GM21723 (cell line): ENCODE measurements at regions not wholly inside any gene's neighbourhood (a gene's known extent, or its start where the extent isn't known, plus 50 kb on each side); places are given as distances from the start of the nearest gene placed in this dataset.

Experiments used
- ATAC-seq: cut with Tn5 transposase; IDR thresholded peaks from one replicate; pipeline ENCODE4 v1.9.1; 2021; ENCODE audit warnings: mild to moderate bottlenecking, moderate library complexity; ENCODE audit not compliant: unreplicated experiment

DNA sequence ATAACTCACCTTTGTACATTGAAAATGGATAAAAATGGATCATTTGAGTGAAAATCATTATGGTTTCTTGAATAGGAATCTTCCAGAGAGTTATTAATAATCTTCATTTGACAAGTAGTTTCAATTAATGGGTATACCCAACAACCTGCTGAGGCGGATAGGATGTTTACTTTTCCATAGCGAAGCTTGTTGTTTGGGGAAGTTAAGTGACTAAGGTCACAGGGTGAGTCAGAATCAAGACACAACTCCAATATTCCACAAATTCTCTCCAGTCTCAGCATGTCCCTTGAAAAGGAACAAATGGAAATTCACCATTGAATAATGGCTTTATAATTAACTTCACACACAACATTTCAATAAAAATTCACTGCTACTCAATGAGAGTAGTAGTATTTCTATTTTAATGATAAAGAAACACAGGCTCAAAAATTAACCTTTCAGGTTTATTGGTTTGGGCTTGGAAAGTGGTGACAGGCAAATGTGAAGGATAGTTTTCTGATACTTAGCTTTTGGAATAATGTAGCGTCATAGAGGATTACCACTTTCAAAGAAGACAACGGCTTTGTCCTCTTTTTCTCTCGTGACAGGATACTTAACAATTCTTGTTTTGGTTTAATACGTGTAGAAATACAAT lies 211.3 kb downstream of the GPD2 start:
- ATAC-seq: no peak

DNA sequence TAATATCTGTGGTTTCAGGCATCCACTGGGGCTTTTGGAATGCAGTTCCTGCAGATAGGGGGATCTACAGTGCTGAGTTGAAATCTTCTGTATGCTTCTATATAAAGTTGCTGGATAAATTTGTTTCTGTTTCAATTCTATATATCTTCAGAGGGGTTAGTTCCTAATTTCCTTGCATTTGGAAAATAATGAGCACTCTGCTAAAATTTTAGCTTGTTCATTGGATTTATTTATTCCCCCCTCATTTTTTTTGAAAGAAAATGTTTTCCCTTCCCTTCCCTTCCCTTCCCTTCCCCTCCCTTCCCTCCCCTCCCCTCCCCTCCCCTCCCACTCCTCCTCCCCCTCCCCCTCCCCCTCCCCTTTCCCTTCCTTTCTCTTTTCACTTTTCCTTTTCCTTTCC lies 212.3 kb downstream of the GPD2 start:
- ATAC-seq: no peak

DNA sequence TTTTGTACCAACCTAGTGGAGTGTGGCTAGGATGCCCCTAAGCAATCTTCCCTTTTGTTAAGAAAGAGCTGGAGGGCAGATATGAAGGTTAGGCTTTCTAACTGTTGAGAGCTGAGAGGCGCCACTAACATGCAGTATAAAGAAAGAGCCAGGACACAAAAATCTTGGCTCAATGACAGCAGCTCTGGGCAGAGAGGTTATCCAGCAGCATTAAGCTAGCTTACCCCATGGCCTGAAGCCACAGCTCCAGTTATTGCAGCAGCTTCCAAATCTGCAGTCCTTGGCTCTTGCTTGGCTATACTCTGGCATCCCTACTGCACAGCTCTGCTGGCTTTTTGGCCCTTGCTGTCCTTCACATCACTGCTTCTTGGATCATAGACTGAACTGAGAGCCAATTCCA lies 213.4 kb downstream of the GPD2 start:
- no peak for ATAC-seq

DNA sequence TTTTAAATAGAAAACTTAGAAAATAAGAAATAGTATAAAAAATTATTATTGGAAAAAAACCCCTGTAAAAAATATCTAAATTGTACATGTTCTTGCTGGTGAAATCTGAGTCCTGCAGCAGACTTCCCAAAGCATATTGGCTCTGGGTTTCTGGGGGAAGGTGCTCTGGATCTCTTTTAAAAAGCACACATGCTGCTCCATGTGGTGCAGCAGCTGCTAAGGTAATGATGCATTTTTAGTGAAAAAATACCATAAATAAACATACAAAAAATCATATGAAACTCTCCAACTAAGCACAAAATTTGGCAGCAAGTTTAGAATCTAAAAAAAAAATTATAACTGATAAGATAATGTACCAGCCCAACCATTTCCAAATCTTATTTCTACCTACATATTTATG lies 216.5 kb downstream of the GPD2 start:
- no peak for ATAC-seq

DNA sequence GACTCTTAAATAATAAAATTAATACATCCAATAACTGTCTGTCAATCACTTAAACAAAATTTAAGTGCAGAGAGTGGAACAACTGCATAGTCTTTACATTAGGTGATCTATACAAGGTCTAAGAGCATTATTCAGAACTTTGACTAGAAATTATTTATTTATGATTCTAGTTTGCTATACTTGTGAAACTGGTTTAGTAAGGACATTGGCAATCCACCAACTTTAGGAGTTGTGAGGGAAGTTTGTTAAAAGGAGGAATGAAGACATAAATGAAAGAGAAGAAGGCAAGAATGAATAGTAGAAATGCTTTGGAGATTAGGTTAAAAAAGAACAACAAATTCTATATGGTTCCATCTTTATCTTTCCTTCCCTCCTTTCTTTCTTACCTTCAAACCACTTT lies 217.5 kb downstream of the GPD2 start:
- ATAC-seq: no peak

DNA sequence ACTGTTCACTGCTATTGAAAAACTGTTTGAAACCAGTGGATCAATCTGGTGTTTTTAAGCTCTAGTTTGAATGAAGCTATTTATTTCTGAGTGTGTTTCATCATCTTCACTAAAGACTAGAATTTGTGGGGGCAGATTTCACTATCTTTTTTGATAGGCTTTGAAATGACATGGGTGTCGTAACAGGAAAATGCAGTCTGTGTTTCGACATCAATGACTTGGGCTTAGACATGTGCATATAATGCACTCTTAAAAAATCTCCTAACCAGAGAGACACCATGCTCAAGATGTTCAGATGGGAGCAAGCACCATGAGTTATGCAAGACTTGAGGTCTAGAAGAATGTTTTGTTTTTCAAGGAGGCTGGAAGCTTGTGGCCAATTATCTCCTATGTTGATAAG lies 221.6 kb downstream of the GPD2 start:
- ATAC-seq: no peak

DNA sequence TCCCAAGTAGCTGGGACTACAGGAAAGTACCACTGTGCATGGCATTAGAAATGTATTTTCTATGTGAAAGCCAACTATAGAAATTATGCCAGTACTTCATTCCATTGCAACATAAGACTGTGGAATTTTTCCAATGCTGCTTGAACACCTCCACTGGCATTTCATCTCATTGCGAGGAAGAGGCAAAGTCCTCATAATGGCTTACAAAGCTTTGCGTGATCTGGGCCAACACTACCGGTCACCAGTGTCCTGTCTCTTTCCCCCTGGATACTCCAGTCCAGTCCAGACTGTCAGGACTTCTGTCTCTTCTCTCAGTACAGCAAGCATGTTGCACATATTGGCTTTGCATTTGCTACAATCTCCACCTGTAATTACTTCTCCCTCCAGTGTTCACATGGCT lies 223.5 kb downstream of the GPD2 start:
- ATAC-seq: no peak

DNA sequence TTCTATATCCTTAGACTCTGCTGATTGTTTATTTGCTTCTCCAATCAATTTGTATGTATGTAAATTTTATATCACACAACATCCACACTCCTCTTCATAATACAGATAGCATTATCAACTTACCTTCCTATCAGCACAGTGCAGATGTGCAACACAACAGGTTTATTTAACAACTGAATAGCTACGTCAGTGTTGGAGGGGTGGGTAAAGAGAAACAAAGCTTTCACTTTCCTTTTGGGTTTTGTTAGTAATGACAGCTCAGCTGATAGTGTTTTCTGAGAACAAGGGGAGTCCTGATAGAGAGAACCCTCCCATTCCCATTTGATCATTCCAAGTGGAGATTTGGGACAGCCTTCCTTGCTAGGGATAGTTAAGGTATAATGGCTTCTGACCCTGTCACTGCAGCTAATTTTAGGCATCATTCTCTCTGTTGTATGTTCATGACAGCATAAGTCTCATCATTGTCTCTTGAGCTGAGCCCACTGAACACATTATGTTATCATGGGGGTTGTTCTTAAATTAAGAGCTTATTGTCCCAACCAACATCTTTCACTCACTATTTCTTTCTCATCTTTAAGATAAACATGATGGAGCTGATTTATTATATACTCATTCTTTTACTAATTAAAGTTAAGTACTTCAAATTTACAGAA lies 227.7 kb downstream of the GPD2 start:
- peak; percentile 69 for ATAC-seq

DNA sequence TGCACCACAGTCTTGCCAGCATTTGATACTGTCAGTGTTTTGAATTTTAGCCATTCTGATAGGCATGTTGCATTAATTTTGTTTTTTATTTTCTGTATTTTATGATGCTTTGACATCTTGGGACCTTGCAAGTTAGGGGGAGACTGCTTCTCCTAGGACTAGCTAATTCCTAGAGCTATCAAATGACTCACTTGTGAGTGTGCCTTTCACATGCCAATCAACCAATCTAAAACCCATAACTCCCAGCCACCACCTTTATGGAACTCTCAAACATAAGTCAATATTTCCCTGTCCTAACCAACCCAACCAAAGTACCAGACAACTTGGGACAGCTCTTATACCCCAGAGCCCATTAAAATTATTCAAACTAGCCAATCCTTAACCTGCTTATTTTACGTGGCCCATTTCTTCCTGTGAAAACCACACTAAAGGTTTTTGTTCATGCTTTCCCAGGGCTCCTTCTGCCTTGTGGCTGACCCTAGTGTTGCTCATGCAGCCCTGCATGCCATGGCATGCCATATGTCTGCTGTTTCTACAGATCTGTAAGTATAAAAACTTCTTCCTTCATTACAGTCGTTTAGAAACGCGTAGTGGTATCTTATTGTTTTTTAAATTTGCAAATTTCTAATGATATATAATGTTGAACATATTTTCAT lies 230.1 kb downstream of the GPD2 start:
- ATAC-seq: no peak

DNA sequence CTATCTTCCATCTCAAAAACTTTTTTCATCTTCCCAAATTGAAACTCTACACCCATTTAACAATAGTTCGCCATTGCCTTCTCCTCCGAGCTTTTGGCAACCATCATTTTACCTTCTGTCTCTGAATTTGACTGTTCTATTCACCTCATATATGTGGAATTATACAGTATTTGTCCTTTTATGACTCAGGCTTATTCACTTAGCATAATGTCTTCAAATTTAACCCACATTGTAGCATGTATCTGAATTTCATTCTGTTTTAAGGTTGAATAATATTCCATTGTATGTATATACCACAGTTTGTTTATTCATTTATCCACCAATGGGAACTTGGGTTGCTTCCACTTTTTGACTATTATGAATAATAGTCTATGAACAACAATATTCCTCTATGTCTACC lies 233.9 kb downstream of the GPD2 start:
- ATAC-seq: no peak

DNA sequence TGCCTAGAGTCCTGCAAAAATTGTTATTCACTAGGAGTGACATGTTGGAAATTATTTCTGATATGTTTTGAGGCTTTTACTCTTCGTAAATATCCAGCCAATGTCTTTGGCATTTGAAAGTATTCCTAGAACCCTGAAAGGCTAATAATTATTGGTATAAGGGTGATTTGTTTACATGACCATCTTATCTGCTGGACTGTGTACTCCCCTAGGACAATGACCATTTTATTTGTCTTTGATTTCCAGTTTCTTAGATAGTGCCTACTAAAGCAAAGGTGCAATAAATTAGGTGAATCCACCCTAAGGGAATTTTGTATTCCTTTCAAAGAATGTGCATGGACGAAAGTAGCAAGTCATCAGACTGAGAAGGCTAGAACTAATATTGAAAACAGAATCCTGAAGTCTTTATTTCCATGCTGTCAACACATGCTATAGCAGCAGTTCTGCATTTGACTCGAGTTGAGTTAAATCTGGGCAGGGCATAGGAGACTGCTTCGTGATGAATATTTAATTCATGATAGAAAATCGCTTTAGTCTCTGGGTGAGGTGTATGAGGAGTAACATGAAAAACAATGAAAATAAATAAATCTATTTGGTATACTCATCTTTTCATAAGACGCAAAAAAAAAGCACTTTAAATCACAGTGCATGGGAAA lies 235.7 kb downstream of the GPD2 start:
- ATAC-seq: no peak

DNA sequence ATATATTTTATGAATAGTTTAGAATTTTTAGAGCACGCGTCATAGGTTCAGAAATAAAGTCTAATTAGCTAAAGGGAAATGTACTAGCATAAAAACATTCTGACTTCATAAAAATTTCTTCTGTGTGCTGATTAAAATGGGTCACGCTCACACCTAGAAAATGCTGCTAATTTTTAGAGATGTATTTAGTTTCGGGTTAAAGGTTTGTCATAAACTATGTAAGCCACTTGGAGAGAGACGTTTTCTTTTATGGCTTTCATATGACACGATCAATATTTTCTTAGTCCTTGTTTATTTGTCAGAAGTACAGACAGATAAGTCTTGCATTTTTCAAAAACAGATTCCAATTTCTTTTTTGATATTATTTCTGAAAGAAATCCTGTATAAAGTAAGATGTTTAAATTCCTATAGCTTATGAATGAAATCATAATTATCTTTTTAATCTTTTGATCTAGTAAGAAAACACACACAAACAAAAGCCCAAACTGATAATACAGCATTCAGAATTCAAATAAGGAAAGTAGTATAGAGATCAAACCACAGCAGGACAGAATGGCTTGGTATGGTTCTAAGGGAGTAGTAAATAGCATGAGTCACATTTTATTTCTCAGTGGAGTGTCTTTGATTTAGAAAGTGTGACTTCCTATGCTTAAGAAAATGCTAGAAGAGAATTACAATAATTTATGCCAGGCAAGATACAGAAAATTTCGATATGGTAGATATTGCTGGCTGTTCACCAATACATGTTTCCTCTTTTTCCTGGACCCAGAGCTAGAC lies 236.6 kb downstream of the GPD2 start:
- no peak for ATAC-seq

DNA sequence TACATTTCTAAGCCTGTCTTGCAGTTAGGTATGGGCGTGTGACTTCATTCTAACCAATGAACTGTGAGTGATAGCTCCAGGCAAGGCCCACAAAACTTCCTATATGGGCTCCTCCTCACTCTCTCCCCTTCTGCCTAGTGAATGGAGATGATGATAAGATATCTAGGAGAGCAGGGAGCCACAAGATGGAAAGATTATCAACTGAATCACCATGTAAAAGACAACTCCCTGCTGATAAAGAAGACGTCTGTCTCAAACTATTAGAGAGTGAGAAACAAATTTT lies 237.1 kb downstream of the GPD2 start:
- ATAC-seq: no peak

DNA sequence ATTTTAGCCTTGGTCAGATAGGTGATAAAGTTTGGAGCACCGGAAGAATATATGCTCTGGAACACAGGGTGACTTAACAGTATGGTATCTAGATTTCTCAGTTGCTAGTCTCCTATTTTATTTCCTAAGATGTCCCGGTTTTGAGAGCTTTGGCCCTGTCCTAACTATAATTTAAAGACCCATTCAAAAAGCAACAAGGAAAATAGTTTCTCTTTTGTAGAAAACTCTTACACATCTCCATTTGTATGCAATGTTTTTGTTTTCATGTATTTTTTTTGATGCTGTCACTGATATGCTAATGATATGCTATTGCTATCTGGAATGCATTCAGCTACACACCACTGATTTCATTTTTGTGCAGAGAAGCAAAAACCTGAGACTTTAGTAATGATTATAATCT lies 237.8 kb downstream of the GPD2 start:
- ATAC-seq: no peak

DNA sequence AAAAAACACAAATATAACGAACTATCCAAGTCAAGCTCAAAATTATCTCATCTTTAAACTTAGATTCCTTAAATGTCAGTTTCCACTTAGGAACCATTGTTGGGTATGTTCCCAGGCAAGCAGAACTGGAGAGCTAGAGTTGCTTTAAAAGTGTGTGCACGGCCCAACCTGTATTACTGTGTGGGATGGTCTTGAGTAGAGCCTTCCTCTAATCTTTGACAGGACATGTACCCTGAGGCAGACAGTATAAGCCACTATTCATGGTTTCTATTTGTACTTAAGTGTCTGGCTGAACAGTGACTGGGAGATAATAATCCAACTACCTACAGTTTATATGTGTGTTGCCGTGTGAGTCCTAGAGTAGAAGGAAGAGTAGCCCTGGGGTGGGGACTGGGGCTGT lies 239.7 kb downstream of the GPD2 start:
- no peak for ATAC-seq

DNA sequence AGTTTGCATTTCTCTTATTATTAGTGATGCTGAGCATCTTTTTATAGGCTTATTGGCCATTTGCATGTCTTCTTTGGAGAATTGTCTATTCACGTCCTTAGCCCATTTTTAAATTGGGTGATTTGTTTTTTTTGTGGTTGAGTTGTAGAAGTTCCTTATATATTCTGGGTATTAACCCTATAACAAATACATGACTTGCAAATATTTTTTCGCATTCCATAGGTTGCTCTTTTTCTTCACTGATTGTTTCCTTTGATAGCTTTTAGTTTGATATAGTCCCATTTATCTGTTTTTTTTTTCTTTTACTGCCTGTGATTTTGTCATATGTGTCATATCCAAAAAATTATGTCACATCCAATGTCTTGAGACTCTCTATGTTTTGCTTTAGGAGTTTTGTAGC lies 243.6 kb downstream of the GPD2 start:
- ATAC-seq: no peak

DNA sequence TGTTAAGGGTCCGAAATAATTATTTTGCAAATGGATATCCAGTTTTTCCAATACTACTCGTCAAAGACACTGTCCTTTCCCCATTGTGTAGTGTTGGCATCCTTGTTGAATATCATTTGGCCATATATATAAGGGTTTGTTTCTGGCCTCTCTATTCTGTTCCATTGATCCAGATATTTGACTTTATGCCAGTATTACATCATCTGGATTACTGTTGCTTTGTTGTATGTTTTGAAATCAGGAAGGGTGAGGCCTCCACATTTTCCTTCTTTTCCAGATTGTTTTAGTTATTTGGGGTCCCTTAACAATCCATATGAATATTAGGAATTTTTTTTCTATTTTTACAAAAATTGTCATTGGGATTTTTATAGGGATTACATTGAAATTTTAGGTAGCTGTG lies 244.1 kb downstream of the GPD2 start:
- ATAC-seq: no peak

DNA sequence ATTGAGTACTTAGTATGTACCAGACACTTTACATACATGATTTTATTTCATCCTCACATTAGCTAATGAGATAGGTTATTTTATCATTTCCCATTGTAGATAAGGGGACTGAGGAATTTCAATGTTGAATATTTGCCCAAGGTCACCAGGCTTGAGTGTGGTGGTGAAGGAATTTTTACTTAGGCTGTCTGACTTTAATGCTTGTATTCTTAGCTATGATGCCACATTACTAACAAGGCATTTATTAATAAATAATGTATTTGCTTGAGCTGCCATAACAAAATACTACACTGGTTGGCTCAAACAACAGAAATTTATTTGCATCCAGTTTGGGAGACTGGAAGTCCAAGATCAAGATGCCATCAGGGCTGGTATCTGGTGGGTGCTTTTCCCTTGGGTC lies 250.9 kb downstream of the GPD2 start:
- ATAC-seq: no peak

DNA sequence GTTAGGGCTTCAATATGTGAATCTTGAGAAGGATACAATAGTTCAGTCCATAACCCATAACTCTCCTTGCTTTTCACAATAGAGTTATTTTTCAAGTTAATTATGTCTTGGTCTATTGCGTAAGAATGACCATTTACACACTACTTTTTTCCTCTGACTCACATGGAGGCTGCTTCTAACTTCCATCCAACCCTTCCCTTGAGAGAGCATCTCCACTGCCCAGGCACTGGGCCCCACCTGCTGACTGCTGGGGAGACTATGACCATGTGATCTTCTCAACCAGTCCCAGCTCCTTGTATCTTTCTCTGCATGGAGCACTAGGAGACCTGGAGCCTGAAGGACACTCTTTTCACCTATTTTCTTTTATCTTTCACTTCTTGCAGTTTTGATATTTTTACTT lies 251.5 kb downstream of the GPD2 start:
- no peak for ATAC-seq

DNA sequence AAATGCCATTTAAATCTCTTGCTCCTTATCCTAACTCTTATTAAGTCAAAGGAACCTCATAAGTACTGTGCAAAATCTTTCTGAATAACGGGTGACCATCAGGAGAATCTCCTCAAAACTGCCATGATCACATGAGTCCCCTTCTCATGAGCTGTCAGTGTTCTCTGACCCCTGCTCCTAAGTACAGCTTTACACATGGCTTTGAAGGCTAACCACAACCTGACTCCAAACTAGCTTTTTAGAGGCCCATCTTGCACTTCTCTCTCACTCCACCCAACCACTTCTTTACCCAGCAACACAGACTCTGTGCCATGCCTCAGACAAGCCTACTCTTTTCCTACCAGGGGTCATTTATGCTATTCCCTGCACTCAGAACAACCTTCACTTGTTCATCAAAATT lies 253.8 kb downstream of the GPD2 start:
- no peak for ATAC-seq

DNA sequence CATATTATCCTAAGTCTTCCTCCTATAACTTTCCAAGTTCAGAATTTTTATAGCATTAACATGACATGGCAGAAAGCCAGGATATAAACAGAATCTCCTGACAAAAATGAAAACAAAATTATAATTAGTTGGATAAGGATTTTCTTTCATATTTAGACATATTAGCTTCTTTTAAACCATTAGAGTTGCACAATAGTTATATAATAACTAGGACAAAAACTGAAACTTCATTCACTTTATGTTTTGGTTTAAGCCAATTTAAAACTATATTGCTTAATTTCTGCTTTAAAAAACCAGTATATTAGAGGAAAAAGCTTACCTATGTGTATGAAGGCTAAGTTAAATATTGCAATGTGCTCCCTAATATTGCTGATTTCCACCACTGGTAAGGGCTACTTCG lies 254.8 kb downstream of the GPD2 start:
- no peak for ATAC-seq

DNA sequence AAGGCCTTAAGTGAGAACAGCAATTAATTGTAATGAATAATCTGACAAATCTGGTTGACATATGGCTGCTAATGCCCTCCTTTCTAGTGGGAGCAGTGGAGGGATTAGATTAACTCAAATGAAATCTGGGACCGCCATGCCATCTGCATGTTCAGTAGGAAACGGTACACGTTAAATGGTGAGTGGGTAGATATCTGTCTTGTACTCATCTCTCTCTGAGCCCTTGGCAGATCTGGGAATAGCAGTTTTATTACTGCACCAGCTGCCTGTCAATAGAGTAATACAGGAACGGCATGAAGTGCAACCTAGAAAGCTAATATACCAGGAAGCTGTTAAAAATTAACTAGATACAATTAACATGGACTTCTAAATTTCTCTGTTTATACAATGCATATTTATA lies 258.8 kb downstream of the GPD2 start:
- ATAC-seq: no peak
